Sigmoid colon (tissue), 6 donors: ENCODE measurements at regions not wholly inside any gene's neighbourhood (a gene's known extent, or its start where the extent isn't known, plus 50 kb on each side); places are given as distances from the start of the nearest gene placed in this dataset.

Experiments used
- DNase-seq: peaks from one replicate; pipeline ENCODE4 v3.0.0-alpha.2; 2019
- H3K27ac ChIP-seq, 4 donors: fragments of 200-600 bp; sonication (generic); one replicate each; pipeline ENCODE4 v1.5.1; 2016 to 2019; ENCODE audit warnings: mild to moderate bottlenecking in 1 of 4
- H3K27me3 ChIP-seq, 3 donors: fragments of 200-600 bp; sonication (generic); one replicate each; pipeline ENCODE4 v1.5.1; 2019; ENCODE audit warnings: mild to moderate bottlenecking in 1 of 3
- H3K36me3 ChIP-seq, 4 donors: fragments of 200-600 bp; sonication (generic); one replicate each; pipeline ENCODE4 v1.5.1; 2016 to 2019
- H3K4me1 ChIP-seq, 4 donors: fragments of 200-600 bp; sonication (generic); one replicate each; pipeline ENCODE4 v1.5.1; 2017 to 2019
- H3K4me3 ChIP-seq, 4 donors: fragments of 200-600 bp; sonication (generic); one replicate each; pipeline ENCODE4 v1.5.1; 2017 to 2019; ENCODE audit warnings: mild to moderate bottlenecking in 2 of 4, moderate library complexity in 1 of 4
- H3K9me3 ChIP-seq, 4 donors: fragments of 200-600 bp in 3 of 4; sonication (generic) in 3 of 4; one replicate each; pipeline versions ENCODE4 v1.5.1 to v1.6.1; 2013 to 2019
- CTCF ChIP-seq, 4 experiments: fragments of 450-650 bp in 3 of 4; fragments of 200-600 bp in 1 of 4; IDR thresholded peaks; one replicate each; pipeline ENCODE4 v1.5.1; 2016 to 2019; ENCODE audit warnings: antibody characterized with exemption in 4 of 4, mild to moderate bottlenecking in 3 of 4, moderate library complexity in 2 of 4
- EP300 ChIP-seq, 4 donors: sonication (generic); formaldehyde crosslinking; IDR thresholded peaks; one replicate each; pipeline ENCODE4 v1.6.1; 2017; ENCODE audit warnings: antibody characterized with exemption in 4 of 4
- POLR2A ChIP-seq, 2 donors: fragments of 450-650 bp; IDR thresholded peaks; one replicate each; pipeline ENCODE4 v1.6.1; 2016; ENCODE audit warnings: antibody characterized with exemption in 2 of 2, mild to moderate bottlenecking in 2 of 2, moderate library complexity in 2 of 2
- POLR2AphosphoS5 ChIP-seq, 4 donors: sonication (generic); formaldehyde crosslinking; IDR thresholded peaks; one replicate each; pipeline ENCODE4 v1.6.1; 2017; ENCODE audit warnings: antibody characterized with exemption in 4 of 4
- WGBS, 2 donors: extraction: QIAGEN DNeasy Blood & Tissue Kit; methylation state at CpG; one replicate each; pipeline ENCODE4 v1.1.7; 2013; 5-methylcytosine and 5-hydroxymethylcytosine counted together
- intact Hi-C: fragments of 100-400 bp; cut with DNase I; formaldehyde crosslinking; loops from one replicate; pipeline ENCODE4 v1.15.1; 2023
- donor health status: healthy with polysubstance abuse.
- donor health status: healthy.

GRCh38 chrY:15554991-15555390 is 1030.7 kb downstream of the NLGN4Y start:
- WGBS, 2 donors = 81 to 85% methylated on average over 1 of the region's 1 CpG
- no peak for DNase-seq
- H3K4me1 ChIP-seq = no peaks in the 10 kb centered on the region
- no peak for TF ChIP-seq CTCF (IDR thresholded peaks at IDR 0.05)
- TF ChIP-seq POLR2A (IDR thresholded peaks at IDR 0.05) = no peak
- TF ChIP-seq POLR2AphosphoS5 (IDR thresholded peaks at IDR 0.05) = no peak
- no peak for TF ChIP-seq EP300 (IDR thresholded peaks at IDR 0.05)
- H3K27me3 ChIP-seq = no peaks in the 10 kb centered on the region
- no peak overlapping the region for H3K4me3 ChIP-seq
- no peaks in the 10 kb centered on the region for H3K36me3 ChIP-seq
- intact Hi-C loops = no loop called here
- no peaks in the 10 kb centered on the region for H3K9me3 ChIP-seq
- no peak overlapping the region for H3K27ac ChIP-seq

GRCh38 chrY:15559169-15559568 is 1034.8 kb downstream of the NLGN4Y start:
- DNase-seq = no peak
- TF ChIP-seq POLR2AphosphoS5 (IDR thresholded peaks at IDR 0.05) = no peak
- no peak for TF ChIP-seq EP300 (IDR thresholded peaks at IDR 0.05)
- TF ChIP-seq POLR2A (IDR thresholded peaks at IDR 0.05) = no peak
- TF ChIP-seq CTCF (IDR thresholded peaks at IDR 0.05) = no peak
- Histone ChIP-seq H3K27me3 (no peaks in the 10 kb centered on the region), H3K36me3 (no peaks in the 10 kb centered on the region), H3K4me3 (no peak overlapping the region), H3K4me1 (peaks cover 0 to 4% (median 0%) of the 10 kb centered on the region in 4 donors), H3K27ac (no peak overlapping the region), H3K9me3 (no peaks in the 10 kb centered on the region)
- intact Hi-C loops = no loop called here

- WGBS, 2 donors = 76 to 89% methylated on average over 3 of the region's 3 CpGs
- intact Hi-C loops = no loop called here
Observed at GRCh38 chrY:15560840-15561239, 1036.5 kb downstream of the NLGN4Y start.

GRCh38 chrY:15561501-15562289 is 1037.4 kb downstream of the NLGN4Y start:
- H3K9me3 ChIP-seq = no peaks in the 10 kb centered on the region
- H3K36me3 ChIP-seq = no peaks in the 10 kb centered on the region
- peaks cover 0 to 4% (median 0%) of the 10 kb centered on the region in 4 donors for H3K4me1 ChIP-seq
- DNase-seq = no peak
- WGBS, 2 donors = 41 to 65% methylated on average over 5 of the region's 5 CpGs
- no peaks in the 10 kb centered on the region for H3K27me3 ChIP-seq
- H3K4me3 ChIP-seq = no peak overlapping the region
- intact Hi-C loops = no loop called here
- no peak overlapping the region for H3K27ac ChIP-seq
- TF ChIP-seq CTCF (IDR thresholded peaks at IDR 0.05) (no peak), EP300 (IDR thresholded peaks at IDR 0.05) (no peak), POLR2AphosphoS5 (IDR thresholded peaks at IDR 0.05) (no peak), POLR2A (IDR thresholded peaks at IDR 0.05) (no peak)

More at GRCh38 chrY:15560840-15561239, 1036.5 kb downstream of the NLGN4Y start:
- TF ChIP-seq POLR2AphosphoS5 (IDR thresholded peaks at IDR 0.05) = no peak
- TF ChIP-seq EP300 (IDR thresholded peaks at IDR 0.05) = no peak
- no peak for TF ChIP-seq POLR2A (IDR thresholded peaks at IDR 0.05)
- no peak for TF ChIP-seq CTCF (IDR thresholded peaks at IDR 0.05)
- DNase-seq = no peak
- Histone ChIP-seq H3K4me3 (no peak overlapping the region), H3K36me3 (no peaks in the 10 kb centered on the region), H3K9me3 (no peaks in the 10 kb centered on the region), H3K4me1 (peaks cover 0 to 4% (median 0%) of the 10 kb centered on the region in 4 donors), H3K27ac (no peak overlapping the region), H3K27me3 (no peaks in the 10 kb centered on the region)

GRCh38 chrY:15577886-15578285 is 1053.6 kb downstream of the NLGN4Y start:
- Histone ChIP-seq H3K27ac (no peak overlapping the region), H3K36me3 (no peaks in the 10 kb centered on the region), H3K27me3 (no peaks in the 10 kb centered on the region), H3K4me3 (no peak overlapping the region), H3K9me3 (no peaks in the 10 kb centered on the region), H3K4me1 (no peaks in the 10 kb centered on the region)
- TF ChIP-seq CTCF (IDR thresholded peaks at IDR 0.05) = no peak
- TF ChIP-seq EP300 (IDR thresholded peaks at IDR 0.05) = no peak
- no peak for TF ChIP-seq POLR2AphosphoS5 (IDR thresholded peaks at IDR 0.05)
- TF ChIP-seq POLR2A (IDR thresholded peaks at IDR 0.05) = no peak
- DNase-seq = no peak
- WGBS, 2 donors = 60 to 82% methylated on average over 1 of the region's 1 CpG
- intact Hi-C loops = no loop called here
